Body of pancreas (tissue), 4 donors: ENCODE measurements at regions not wholly inside any gene's neighbourhood (a gene's known extent, or its start where the extent isn't known, plus 50 kb on each side); places are given as distances from the start of the nearest gene placed in this dataset.

Source experiments
- CTCF ChIP-seq, 7 experiments: fragments of 450-650 bp in 4 of 7; fragments of 200-600 bp in 3 of 7; sonication (generic) in 3 of 7; IDR thresholded peaks; one replicate each; pipeline ENCODE4 v1.5.1; 2016 to 2019; ENCODE audit warnings: antibody characterized with exemption in 7 of 7
- POLR2A ChIP-seq, 3 donors: fragments of 450-650 bp; IDR thresholded peaks; one replicate each; pipeline ENCODE4 v1.6.1; 2016; ENCODE audit warnings: antibody characterized with exemption in 3 of 3, mild to moderate bottlenecking in 2 of 3

GRCh38 chr5:96236051-96236450 lies 197.0 kb downstream of the PCSK1 start:
- TF ChIP-seq POLR2A (IDR thresholded peaks at IDR 0.05) (no peak), CTCF (IDR thresholded peaks at IDR 0.05) (no peak)
